ENCODE measurements at regions not wholly inside any gene's neighbourhood (a gene's known extent, or its start where the extent isn't known, plus 50 kb on each side); places are given as distances from the start of the nearest gene placed in this dataset.
"Not testable (repeated sequence)": the region's sequence is repeated elsewhere in the genome, so short reads cannot be mapped to it uniquely, and the experiment has no call there.

- Histone ChIP-seq H3K4me3 (ENCODE audit: low read depth, low read length) (no peak overlapping the region), H3K9me3 (ENCODE audit: control insufficient read depth, insufficient read depth, low read length) (no peaks in the 10 kb centered on the region), H3K27ac (ENCODE audit: low read depth, low read length) (no peak overlapping the region), H3K27me3 (ENCODE audit: control insufficient read depth, insufficient read depth, low read length) (no peaks in the 10 kb centered on the region), H3K4me1 (ENCODE audit: control insufficient read depth, insufficient read depth, low read length) (no peaks in the 10 kb centered on the region), H3K36me3 (ENCODE audit: control insufficient read depth, insufficient read depth, low read length) (no peaks in the 10 kb centered on the region), H3K9ac (ENCODE audit: low read depth, low read length) (no peak overlapping the region)
Measured at GRCh38 chr18:71388148-71388547, 1099.3 kb downstream of the SOCS6 start.

GRCh38 chr18:71374294-71375000, 1085.6 kb downstream of the SOCS6 start:
- Histone ChIP-seq H3K4me1 (ENCODE audit: control insufficient read depth, insufficient read depth, low read length) (peaks cover 8% of the 10 kb centered on the region), H3K4me3 (ENCODE audit: low read depth, low read length) (no peak overlapping the region), H3K9me3 (ENCODE audit: control insufficient read depth, insufficient read depth, low read length) (no peaks in the 10 kb centered on the region)

DNA sequence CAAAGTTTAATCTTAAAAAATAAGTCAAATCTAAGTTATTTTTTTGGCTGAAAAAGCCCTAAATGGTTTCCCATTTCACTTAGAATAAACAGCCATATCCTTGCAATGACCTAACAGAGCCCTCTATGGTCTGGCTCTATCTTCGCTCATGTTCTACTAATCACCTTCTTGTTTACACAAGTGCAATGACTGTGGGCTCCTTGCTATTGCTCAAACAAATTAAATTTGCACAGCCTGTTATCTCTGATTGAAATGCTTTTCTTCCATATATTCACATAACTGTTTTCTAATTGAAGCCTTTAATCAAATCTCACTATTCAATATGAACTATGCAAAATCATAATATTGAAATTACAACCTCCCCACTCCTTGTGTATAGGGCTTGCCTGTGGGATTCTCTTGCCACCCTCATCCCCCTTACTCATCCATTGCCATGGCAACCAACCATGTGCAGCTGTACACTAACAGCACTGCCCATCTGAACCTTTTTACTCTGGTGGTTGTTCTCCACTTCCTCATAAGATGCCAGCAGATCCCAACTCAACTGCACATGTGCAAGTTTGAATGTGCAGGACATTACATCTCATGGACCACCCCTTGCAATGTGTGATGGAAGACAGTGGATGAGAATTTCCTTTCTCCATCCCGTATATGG, 1083.2 kb downstream of the SOCS6 start:
- Histone ChIP-seq H3K4me1 (ENCODE audit: control insufficient read depth, insufficient read depth, low read length) (peaks cover 8% of the 10 kb centered on the region), H3K27ac (ENCODE audit: low read depth, low read length) (no peak overlapping the region), H3K9me3 (ENCODE audit: control insufficient read depth, insufficient read depth, low read length) (no peaks in the 10 kb centered on the region), H3K4me3 (ENCODE audit: low read depth, low read length) (no peak overlapping the region), H3K9ac (ENCODE audit: low read depth, low read length) (no peak overlapping the region), H3K36me3 (ENCODE audit: control insufficient read depth, insufficient read depth, low read length) (no peaks in the 10 kb centered on the region), H3K27me3 (ENCODE audit: control insufficient read depth, insufficient read depth, low read length) (no peaks in the 10 kb centered on the region)

More at GRCh38 chr18:71374294-71375000, 1085.6 kb downstream of the SOCS6 start:
- Histone ChIP-seq H3K27me3 (ENCODE audit: control insufficient read depth, insufficient read depth, low read length) (no peaks in the 10 kb centered on the region), H3K27ac (ENCODE audit: low read depth, low read length) (no peak overlapping the region), H3K36me3 (ENCODE audit: control insufficient read depth, insufficient read depth, low read length) (no peaks in the 10 kb centered on the region), H3K9ac (ENCODE audit: low read depth, low read length) (no peak overlapping the region)

- no peaks in the 10 kb centered on the region for H3K9me3 ChIP-seq (ENCODE audit: control insufficient read depth, insufficient read depth, low read length)
Measured at GRCh38 chr18:71370671-71371445, 1082.0 kb downstream of the SOCS6 start.

DNA sequence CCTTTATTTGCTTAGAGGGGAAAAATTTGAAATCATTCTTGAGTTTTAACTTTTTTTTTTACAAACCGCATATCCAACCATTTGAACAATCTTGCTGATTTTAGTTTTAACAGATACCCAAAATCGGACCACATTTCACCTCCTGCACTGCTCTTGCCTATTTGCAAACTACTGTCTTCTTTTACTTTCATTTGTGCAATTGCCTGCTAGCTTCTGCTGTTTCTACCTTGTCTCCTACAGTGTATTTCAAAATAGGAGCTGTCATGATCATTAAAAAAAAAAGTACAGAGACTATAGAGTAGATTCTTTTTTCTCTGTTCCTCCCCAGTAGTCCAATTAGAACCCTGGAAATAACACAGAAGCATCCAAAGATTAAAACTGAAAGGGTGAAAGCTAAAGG, 1081.2 kb downstream of the SOCS6 start:
- Histone ChIP-seq H3K27me3 (ENCODE audit: control insufficient read depth, insufficient read depth, low read length) (no peaks in the 10 kb centered on the region), H3K36me3 (ENCODE audit: control insufficient read depth, insufficient read depth, low read length) (no peaks in the 10 kb centered on the region), H3K9me3 (ENCODE audit: control insufficient read depth, insufficient read depth, low read length) (no peaks in the 10 kb centered on the region), H3K4me1 (ENCODE audit: control insufficient read depth, insufficient read depth, low read length) (peaks cover 8% of the 10 kb centered on the region), H3K27ac (ENCODE audit: low read depth, low read length) (no peak overlapping the region), H3K4me3 (ENCODE audit: low read depth, low read length) (no peak overlapping the region), H3K9ac (ENCODE audit: low read depth, low read length) (no peak overlapping the region)

More at GRCh38 chr18:71370671-71371445, 1082.0 kb downstream of the SOCS6 start:
- Histone ChIP-seq H3K36me3 (ENCODE audit: control insufficient read depth, insufficient read depth, low read length) (no peaks in the 10 kb centered on the region), H3K4me3 (ENCODE audit: low read depth, low read length) (no peak overlapping the region), H3K9ac (ENCODE audit: low read depth, low read length) (no peak overlapping the region), H3K4me1 (ENCODE audit: control insufficient read depth, insufficient read depth, low read length) (peaks cover 8% of the 10 kb centered on the region), H3K27me3 (ENCODE audit: control insufficient read depth, insufficient read depth, low read length) (no peaks in the 10 kb centered on the region), H3K27ac (ENCODE audit: low read depth, low read length) (no peak overlapping the region)

DNA sequence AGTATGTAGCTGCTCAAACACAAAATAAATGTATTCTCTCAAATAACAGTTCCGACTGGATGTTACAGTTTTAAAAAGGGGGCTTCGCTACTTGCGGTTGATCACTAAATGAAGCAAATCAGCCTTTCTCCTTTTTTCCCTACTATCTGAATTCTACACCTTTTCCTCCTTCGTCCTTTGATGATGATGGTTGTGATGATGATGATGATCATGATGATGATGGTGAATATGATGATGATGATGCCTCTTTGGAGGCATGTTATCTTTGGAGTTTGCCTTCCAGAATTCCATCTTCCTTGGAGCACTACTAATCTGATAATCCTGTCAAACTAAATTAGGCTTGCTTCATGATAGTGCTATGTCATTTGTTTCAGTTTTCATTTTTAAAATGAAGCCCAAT, 1073.3 kb downstream of the SOCS6 start:
- no peaks in the 10 kb centered on the region for H3K4me1 ChIP-seq (ENCODE audit: control insufficient read depth, insufficient read depth, low read length)

GRCh38 chr18:71355599-71355998, 1066.8 kb downstream of the SOCS6 start:
- H3K4me1 ChIP-seq (ENCODE audit: control insufficient read depth, insufficient read depth, low read length); H3K9ac ChIP-seq (ENCODE audit: low read depth, low read length); H3K4me3 ChIP-seq (ENCODE audit: low read depth, low read length); H3K9me3 ChIP-seq (ENCODE audit: control insufficient read depth, insufficient read depth, low read length); H3K27me3 ChIP-seq (ENCODE audit: control insufficient read depth, insufficient read depth, low read length); H3K27ac ChIP-seq (ENCODE audit: low read depth, low read length); H3K36me3 ChIP-seq (ENCODE audit: control insufficient read depth, insufficient read depth, low read length): not testable (repeated sequence)

More for the DNA sequence above, 1073.3 kb downstream of the SOCS6 start:
- no peaks in the 10 kb centered on the region for H3K9me3 ChIP-seq (ENCODE audit: control insufficient read depth, insufficient read depth, low read length)
- no peak overlapping the region for H3K4me3 ChIP-seq (ENCODE audit: low read depth, low read length)
- no peak overlapping the region for H3K9ac ChIP-seq (ENCODE audit: low read depth, low read length)
- no peaks in the 10 kb centered on the region for H3K27me3 ChIP-seq (ENCODE audit: control insufficient read depth, insufficient read depth, low read length)
- H3K27ac ChIP-seq (ENCODE audit: low read depth, low read length) = no peak overlapping the region
- no peaks in the 10 kb centered on the region for H3K36me3 ChIP-seq (ENCODE audit: control insufficient read depth, insufficient read depth, low read length)

- Histone ChIP-seq H3K4me1 (ENCODE audit: control insufficient read depth, insufficient read depth, low read length) (no peaks in the 10 kb centered on the region), H3K36me3 (ENCODE audit: control insufficient read depth, insufficient read depth, low read length) (no peaks in the 10 kb centered on the region)
Measured at GRCh38 chr18:71352618-71353017, 1063.8 kb downstream of the SOCS6 start.

GRCh38 chr18:71336576-71337210, 1047.8 kb downstream of the SOCS6 start:
- no peak overlapping the region for H3K4me3 ChIP-seq (ENCODE audit: low read depth, low read length)

More at GRCh38 chr18:71352618-71353017, 1063.8 kb downstream of the SOCS6 start:
- Histone ChIP-seq H3K27ac (ENCODE audit: low read depth, low read length) (no peak overlapping the region), H3K27me3 (ENCODE audit: control insufficient read depth, insufficient read depth, low read length) (no peaks in the 10 kb centered on the region), H3K4me3 (ENCODE audit: low read depth, low read length) (no peak overlapping the region), H3K9me3 (ENCODE audit: control insufficient read depth, insufficient read depth, low read length) (no peaks in the 10 kb centered on the region), H3K9ac (ENCODE audit: low read depth, low read length) (no peak overlapping the region)

DNA sequence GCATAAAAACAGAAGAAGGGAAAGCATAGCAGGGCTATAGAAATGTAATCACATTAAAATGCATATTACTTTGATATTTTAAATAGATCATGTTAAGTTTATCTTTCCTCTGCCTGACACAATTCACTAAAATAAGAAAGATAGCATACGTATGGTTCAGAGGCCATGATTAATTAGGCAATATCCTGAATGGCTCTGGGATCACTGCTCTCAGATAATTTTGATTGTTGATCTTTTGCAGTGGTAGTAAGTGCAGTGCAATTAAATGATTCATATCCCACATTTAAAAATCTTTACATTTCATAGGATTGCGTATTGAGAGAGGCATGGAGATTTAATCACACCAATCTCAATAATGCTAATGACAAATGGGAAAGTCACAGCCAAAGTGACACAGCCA, 1040.7 kb downstream of the SOCS6 start:
- H3K36me3 ChIP-seq (ENCODE audit: control insufficient read depth, insufficient read depth, low read length) = no peaks in the 10 kb centered on the region
- H3K4me1 ChIP-seq (ENCODE audit: control insufficient read depth, insufficient read depth, low read length) = peaks cover 10% of the 10 kb centered on the region; the same call in 1 of the 2 replicates
- H3K4me3 ChIP-seq (ENCODE audit: low read depth, low read length) = no peak overlapping the region
- no peaks in the 10 kb centered on the region for H3K9me3 ChIP-seq (ENCODE audit: control insufficient read depth, insufficient read depth, low read length)
- peaks cover 12% of the 10 kb centered on the region; the same call in 1 of the 2 replicates for H3K27me3 ChIP-seq (ENCODE audit: control insufficient read depth, insufficient read depth, low read length)
- H3K9ac ChIP-seq (ENCODE audit: low read depth, low read length) = no peak overlapping the region
- no peak overlapping the region for H3K27ac ChIP-seq (ENCODE audit: low read depth, low read length)

More at GRCh38 chr18:71336576-71337210, 1047.8 kb downstream of the SOCS6 start:
- H3K9ac ChIP-seq (ENCODE audit: low read depth, low read length) = no peak overlapping the region
- no peaks in the 10 kb centered on the region; the same call in 1 of the 2 replicates for H3K27me3 ChIP-seq (ENCODE audit: control insufficient read depth, insufficient read depth, low read length)
- no peak overlapping the region for H3K27ac ChIP-seq (ENCODE audit: low read depth, low read length)
- no peaks in the 10 kb centered on the region for H3K4me1 ChIP-seq (ENCODE audit: control insufficient read depth, insufficient read depth, low read length)
- no peaks in the 10 kb centered on the region for H3K9me3 ChIP-seq (ENCODE audit: control insufficient read depth, insufficient read depth, low read length)
- no peaks in the 10 kb centered on the region for H3K36me3 ChIP-seq (ENCODE audit: control insufficient read depth, insufficient read depth, low read length)
